ENCODE measurements at regions not wholly inside any gene's neighbourhood (a gene's known extent, or its start where the extent isn't known, plus 50 kb on each side); places are given as distances from the start of the nearest gene placed in this dataset.

DNA sequence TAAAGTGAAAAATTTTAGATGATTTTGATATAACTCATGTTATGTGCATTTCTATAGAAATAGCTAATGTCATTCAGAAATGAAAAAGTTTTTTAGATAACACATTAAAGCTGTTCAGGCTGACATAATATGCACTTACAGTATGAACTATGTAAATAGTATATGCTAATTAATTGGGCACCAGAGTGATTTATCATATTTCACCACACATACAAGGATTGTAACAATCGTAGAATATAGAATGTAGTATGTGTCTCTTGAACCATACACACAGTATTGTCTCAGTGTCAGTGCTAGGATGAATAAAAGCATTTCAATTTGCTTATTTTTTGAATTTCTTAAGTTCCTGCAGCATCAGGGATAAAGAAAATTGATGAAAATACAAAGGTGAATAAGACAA is 710.0 kb downstream of the OTOL1 start:
- TF ChIP-seq, protein P1, sequence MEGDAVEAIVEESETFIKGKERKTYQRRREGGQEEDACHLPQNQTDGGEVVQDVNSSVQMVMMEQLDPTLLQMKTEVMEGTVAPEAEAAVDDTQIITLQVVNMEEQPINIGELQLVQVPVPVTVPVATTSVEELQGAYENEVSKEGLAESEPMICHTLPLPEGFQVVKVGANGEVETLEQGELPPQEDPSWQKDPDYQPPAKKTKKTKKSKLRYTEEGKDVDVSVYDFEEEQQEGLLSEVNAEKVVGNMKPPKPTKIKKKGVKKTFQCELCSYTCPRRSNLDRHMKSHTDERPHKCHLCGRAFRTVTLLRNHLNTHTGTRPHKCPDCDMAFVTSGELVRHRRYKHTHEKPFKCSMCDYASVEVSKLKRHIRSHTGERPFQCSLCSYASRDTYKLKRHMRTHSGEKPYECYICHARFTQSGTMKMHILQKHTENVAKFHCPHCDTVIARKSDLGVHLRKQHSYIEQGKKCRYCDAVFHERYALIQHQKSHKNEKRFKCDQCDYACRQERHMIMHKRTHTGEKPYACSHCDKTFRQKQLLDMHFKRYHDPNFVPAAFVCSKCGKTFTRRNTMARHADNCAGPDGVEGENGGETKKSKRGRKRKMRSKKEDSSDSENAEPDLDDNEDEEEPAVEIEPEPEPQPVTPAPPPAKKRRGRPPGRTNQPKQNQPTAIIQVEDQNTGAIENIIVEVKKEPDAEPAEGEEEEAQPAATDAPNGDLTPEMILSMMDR (IDR thresholded peaks at IDR 0.05), result no peak
- TF ChIP-seq EZH2 (IDR thresholded peaks at IDR 0.05), result no peak
